B cell (primary cell): ENCODE measurements at regions not wholly inside any gene's neighbourhood (a gene's known extent, or its start where the extent isn't known, plus 50 kb on each side); places are given as distances from the start of the nearest gene placed in this dataset.

Experiments
- ATAC-seq: fragments of 200-7000 bp; cut with Tn5 transposase; one replicate; pipeline ENCODE4 v1.10.0; 2021; ENCODE audit warnings: low read depth, mild to moderate bottlenecking, moderate number of reproducible peaks, moderate library complexity
- CTCF ChIA-PET: fragments of 350-600 bp; sonication (Branson Sonifier 250); formaldehyde crosslinking; loops from one replicate; lab custom pipeline; 2021; ENCODE audit warnings: antibody characterized with exemption, inconsistent platforms; lab: Charles Lee
- POLR2A ChIA-PET: fragments of 350-600 bp; sonication (Branson Sonifier 250); formaldehyde crosslinking; loops from one replicate; lab custom pipeline; 2021; ENCODE audit warnings: antibody characterized with exemption; lab: Charles Lee
- DNase-seq: peaks from one replicate; pipeline ENCODE4 v3.0.0; 2013
- H2AFZ ChIP-seq: 2 replicates; pipeline ENCODE4 v1.6.1; 2012; ENCODE audit warnings: mild to moderate bottlenecking, low read depth, low read length; ENCODE audit not compliant: insufficient read depth, poor library complexity, severe bottlenecking
- H3K27ac ChIP-seq, 2 donors: 1 replicate in 1 of 2; 2 replicates in 1 of 2; pipeline ENCODE4 v1.5.1; 2012 to 2013; ENCODE audit warnings: low read length in 2 of 2, mild to moderate bottlenecking in 2 of 2, moderate library complexity in 1 of 2
- H3K27me3 ChIP-seq, 4 experiments: fragments of 200-600 bp in 1 of 4; sonication (generic) in 1 of 4; replicated peaks in 1 of 4; 1 replicate in 2 of 4; 2 replicates in 2 of 4; pipeline versions ENCODE4 v1.6.1 to v1.7.0; 2013 to 2016; ENCODE audit warnings: low read length in 3 of 4, mild to moderate bottlenecking in 2 of 4, mixed read lengths in 1 of 4, moderate library complexity in 1 of 4; ENCODE audit not compliant: insufficient read depth in 4 of 4, control insufficient read depth in 3 of 4; ENCODE audit errors: control extremely low read depth in 1 of 4
- H3K36me3 ChIP-seq, 2 experiments: replicated peaks in 1 of 2; 1 replicate in 1 of 2; 2 replicates in 1 of 2; pipeline versions ENCODE4 v1.6.1 to v1.7.1; 2013; ENCODE audit warnings: low read length in 1 of 2; ENCODE audit not compliant: insufficient read depth in 2 of 2, control insufficient read depth in 1 of 2; ENCODE audit errors: control extremely low read depth in 1 of 2, extremely low read depth in 1 of 2
- H3K4me1 ChIP-seq, 2 donors: fragments of 200-600 bp in 1 of 2; sonication (generic) in 1 of 2; 1 replicate in 1 of 2; 2 replicates in 1 of 2; pipeline versions ENCODE4 v1.5.1 to v1.6.1; 2013 to 2017; ENCODE audit warnings: low read length in 2 of 2; ENCODE audit not compliant: control insufficient read depth in 2 of 2, insufficient read depth in 2 of 2
- H3K4me2 ChIP-seq: replicated peaks from 2 replicates; pipeline ENCODE3; 2012; ENCODE audit warnings: mild to moderate bottlenecking, low read depth, low read length; ENCODE audit not compliant: poor library complexity, severe bottlenecking
- H3K4me3 ChIP-seq, 5 experiments: fragments of 200-600 bp in 1 of 5; sonication (generic) in 1 of 5; 1 replicate in 3 of 5; 2 replicates in 2 of 5; pipeline versions ENCODE4 v1.5.1 to v1.7.0; 2011 to 2016; ENCODE audit warnings: low read length in 4 of 5, mild to moderate bottlenecking in 4 of 5, low read depth in 2 of 5, control low read depth in 1 of 5, moderate library complexity in 1 of 5; ENCODE audit not compliant: insufficient read depth in 1 of 5; ENCODE audit errors: control extremely low read depth in 1 of 5, extremely low read depth in 1 of 5
- H3K79me2 ChIP-seq: fragments of 200-600 bp; sonication (generic); one replicate; pipeline ENCODE4 v1.6.0; 2016; ENCODE audit warnings: low read length; ENCODE audit not compliant: control insufficient read depth, insufficient read depth
- H3K9ac ChIP-seq: fragments of 200-600 bp; sonication (generic); 2 replicates; pipeline ENCODE4 v1.6.1; 2017; ENCODE audit warnings: mild to moderate bottlenecking, low read length, moderate library complexity
- H3K9me3 ChIP-seq, 3 donors: one replicate each; pipeline versions ENCODE4 v1.6.1 to v1.7.1; 2013; ENCODE audit warnings: low read length in 2 of 3; ENCODE audit not compliant: control insufficient read depth in 2 of 3, insufficient read depth in 1 of 3; ENCODE audit errors: control extremely low read depth in 1 of 3
- H4K20me1 ChIP-seq: 2 replicates; pipeline ENCODE4 v1.6.0; 2012; ENCODE audit warnings: mild to moderate bottlenecking, low read length; ENCODE audit not compliant: insufficient read depth, control insufficient read depth, poor library complexity, severe bottlenecking
- H3K27ac Mint-ChIP-seq: one replicate; pipeline ENCODE4 v1.8.0; 2021; ENCODE audit warnings: mixed read lengths
- H3K27me3 Mint-ChIP-seq: one replicate; pipeline ENCODE4 v1.8.0; 2021; ENCODE audit warnings: mixed read lengths
- H3K4me1 Mint-ChIP-seq: one replicate; pipeline ENCODE4 v1.8.0; 2021; ENCODE audit warnings: mixed read lengths
- H3K4me3 Mint-ChIP-seq: one replicate; pipeline ENCODE4 v1.8.0; 2021; ENCODE audit warnings: mixed read lengths
- H3K9me3 Mint-ChIP-seq: one replicate; pipeline ENCODE4 v1.8.0; 2022; ENCODE audit warnings: mixed read lengths; ENCODE audit not compliant: insufficient read depth
- EZH2 ChIP-seq: IDR thresholded peaks from 2 replicates; pipeline ENCODE4 v1.6.1; 2012; ENCODE audit warnings: borderline replicate concordance, low read depth, mild to moderate bottlenecking, moderate library complexity, low read length; ENCODE audit not compliant: insufficient read depth, poor library complexity, severe bottlenecking
- WGBS: methylation state at CpG from one replicate; pipeline ENCODE4 v1.1.5; 2013; ENCODE audit warnings: missing lambda C conversion rate; ENCODE audit not compliant: insufficient coverage; 5-methylcytosine and 5-hydroxymethylcytosine counted together
- intact Hi-C: fragments of 100-400 bp; cut with micrococcal nuclease; formaldehyde crosslinking; loops from one replicate; pipeline ENCODE4 v1.10.0; 2022
- TF ChIP-seq, protein P1 (sequence below): fragments of 200-600 bp; IDR thresholded peaks from one replicate; pipeline ENCODE4 v1.8.0; 2022; ENCODE audit warnings: antibody characterized with exemption, mild to moderate bottlenecking

DNA sequence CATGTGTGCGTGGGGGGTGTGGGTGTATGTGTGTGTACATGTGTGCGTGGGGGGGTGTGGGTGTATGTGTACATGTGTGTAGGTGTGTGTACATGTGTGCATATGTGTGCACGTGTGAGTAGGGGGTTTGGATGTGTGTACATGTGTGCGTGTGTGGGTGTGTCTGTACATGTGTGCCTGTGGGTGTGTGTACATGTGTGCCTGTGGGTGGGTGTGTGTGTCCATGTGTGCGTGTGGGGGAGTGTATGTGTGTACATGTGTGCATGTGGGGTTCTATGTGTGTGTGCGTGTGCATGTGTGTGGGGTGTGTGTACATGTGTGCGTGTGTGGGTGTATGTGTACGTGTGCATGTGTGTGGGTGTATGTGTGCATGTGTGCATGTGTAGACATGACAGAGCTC lies 129.1 kb downstream of the C16orf95 start:
- ATAC-seq (no peak), DNase-seq (no peak)
- Mint-ChIP-seq H3K9me3 (peaks cover 14% of the 10 kb centered on the region), H3K4me3 (no peak overlapping the region), H3K27me3 (no peaks in the 10 kb centered on the region), H3K27ac (no peak overlapping the region), H3K4me1 (no peaks in the 10 kb centered on the region)
- ChIA-PET CTCF (no interaction called here), POLR2A (no interaction called here)
- 97% methylated on average over 7 of the region's 8 CpGs for WGBS
- H3K79me2 ChIP-seq: no peaks in the 10 kb centered on the region
- H3K9ac ChIP-seq: no peak overlapping the region
- no peaks in the 10 kb centered on the region for H3K27me3 ChIP-seq
- no peak overlapping the region for H2AFZ ChIP-seq
- no peaks in the 10 kb centered on the region for H4K20me1 ChIP-seq
- H3K27ac ChIP-seq: no peak overlapping the region
- no peak overlapping the region for H3K4me3 ChIP-seq
- peaks cover 0 to 21% (median 5%) of the 10 kb centered on the region in 3 donors for H3K9me3 ChIP-seq
- no peak for TF ChIP-seq EZH2
- TF ChIP-seq, protein P1, sequence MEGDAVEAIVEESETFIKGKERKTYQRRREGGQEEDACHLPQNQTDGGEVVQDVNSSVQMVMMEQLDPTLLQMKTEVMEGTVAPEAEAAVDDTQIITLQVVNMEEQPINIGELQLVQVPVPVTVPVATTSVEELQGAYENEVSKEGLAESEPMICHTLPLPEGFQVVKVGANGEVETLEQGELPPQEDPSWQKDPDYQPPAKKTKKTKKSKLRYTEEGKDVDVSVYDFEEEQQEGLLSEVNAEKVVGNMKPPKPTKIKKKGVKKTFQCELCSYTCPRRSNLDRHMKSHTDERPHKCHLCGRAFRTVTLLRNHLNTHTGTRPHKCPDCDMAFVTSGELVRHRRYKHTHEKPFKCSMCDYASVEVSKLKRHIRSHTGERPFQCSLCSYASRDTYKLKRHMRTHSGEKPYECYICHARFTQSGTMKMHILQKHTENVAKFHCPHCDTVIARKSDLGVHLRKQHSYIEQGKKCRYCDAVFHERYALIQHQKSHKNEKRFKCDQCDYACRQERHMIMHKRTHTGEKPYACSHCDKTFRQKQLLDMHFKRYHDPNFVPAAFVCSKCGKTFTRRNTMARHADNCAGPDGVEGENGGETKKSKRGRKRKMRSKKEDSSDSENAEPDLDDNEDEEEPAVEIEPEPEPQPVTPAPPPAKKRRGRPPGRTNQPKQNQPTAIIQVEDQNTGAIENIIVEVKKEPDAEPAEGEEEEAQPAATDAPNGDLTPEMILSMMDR: no peak
- H3K36me3 ChIP-seq: no peaks in the 10 kb centered on the region
- no peaks in the 10 kb centered on the region for H3K4me1 ChIP-seq
- intact Hi-C loops: no loop called here
- H3K4me2 ChIP-seq: no peak overlapping the region

GRCh38 chr16:87189426-87189825 lies 127.8 kb downstream of the C16orf95 start:
- DNase-seq (no peak), ATAC-seq (no peak)
- Mint-ChIP-seq H3K9me3 (peaks cover 14% of the 10 kb centered on the region), H3K27me3 (no peaks in the 10 kb centered on the region), H3K27ac (no peak overlapping the region), H3K4me3 (no peak overlapping the region), H3K4me1 (no peaks in the 10 kb centered on the region)
- intact Hi-C loops: no loop called here
- Histone ChIP-seq H3K9me3 (peaks cover 0 to 19% (median 5%) of the 10 kb centered on the region in 3 donors), H2AFZ (no peak overlapping the region), H3K27me3 (no peaks in the 10 kb centered on the region), H3K36me3 (no peaks in the 10 kb centered on the region), H3K27ac (no peak overlapping the region), H3K4me3 (no peak overlapping the region), H4K20me1 (no peaks in the 10 kb centered on the region), H3K4me2 (no peak overlapping the region), H3K79me2 (no peaks in the 10 kb centered on the region), H3K4me1 (no peaks in the 10 kb centered on the region), H3K9ac (no peak overlapping the region)
- ChIA-PET CTCF (no interaction called here), POLR2A (no interaction called here)
- TF ChIP-seq, protein P1: no peak
- no peak for TF ChIP-seq EZH2
- WGBS: 96% methylated on average over 8 of the region's 8 CpGs
